ENCODE measurements at regions not wholly inside any gene's neighbourhood (a gene's known extent, or its start where the extent isn't known, plus 50 kb on each side); places are given as distances from the start of the nearest gene placed in this dataset.
"Not testable (repeated sequence)": the region's sequence is repeated elsewhere in the genome, so short reads cannot be mapped to it uniquely, and the experiment has no call there.

DNA sequence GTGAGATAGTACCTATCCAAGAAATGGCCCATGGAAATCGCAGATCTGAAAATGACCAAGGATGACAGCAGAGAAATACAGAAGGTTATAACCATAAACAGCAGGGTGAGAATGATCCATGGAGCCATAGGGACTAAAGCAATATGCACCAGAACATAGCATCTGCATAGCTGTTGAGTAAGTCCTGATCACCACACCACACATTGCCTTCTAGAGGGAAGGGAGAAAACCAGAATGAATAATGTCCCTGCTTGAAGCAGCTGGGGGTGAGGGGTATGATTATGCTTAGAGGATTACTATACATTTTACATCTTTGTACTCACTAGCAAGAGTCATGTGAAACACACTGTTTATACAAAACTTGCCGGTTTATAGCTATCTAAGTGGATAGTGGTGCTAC is 350.4 kb downstream of the MBD2 start:
- in situ Hi-C loops (cut with HindIII; ENCODE audit: low pct_unique_long_range_greater_than_20kb, low sequenced_read_pairs), result no loop called here
- no peak for DNase-seq (ENCODE audit: low read depth, low spot score)

- in situ Hi-C loops (cut with HindIII; ENCODE audit: low pct_unique_long_range_greater_than_20kb, low sequenced_read_pairs), result no loop called here
- DNase-seq (ENCODE audit: low read depth, low spot score), result no peak
Measured at GRCh38 chr18:53864770-53865169, 359.7 kb downstream of the MBD2 start.

- DNase-seq (ENCODE audit: low read depth, low spot score), result no peak
- in situ Hi-C loops (cut with HindIII; ENCODE audit: low pct_unique_long_range_greater_than_20kb, low sequenced_read_pairs), result no loop called here
Measured at GRCh38 chr18:53862921-53863320, 361.5 kb downstream of the MBD2 start.

GRCh38 chr18:53861185-53861584 is 363.3 kb downstream of the MBD2 start:
- no peak for DNase-seq (ENCODE audit: low read depth, low spot score)
- in situ Hi-C loops (cut with HindIII; ENCODE audit: low pct_unique_long_range_greater_than_20kb, low sequenced_read_pairs), result no loop called here

DNA sequence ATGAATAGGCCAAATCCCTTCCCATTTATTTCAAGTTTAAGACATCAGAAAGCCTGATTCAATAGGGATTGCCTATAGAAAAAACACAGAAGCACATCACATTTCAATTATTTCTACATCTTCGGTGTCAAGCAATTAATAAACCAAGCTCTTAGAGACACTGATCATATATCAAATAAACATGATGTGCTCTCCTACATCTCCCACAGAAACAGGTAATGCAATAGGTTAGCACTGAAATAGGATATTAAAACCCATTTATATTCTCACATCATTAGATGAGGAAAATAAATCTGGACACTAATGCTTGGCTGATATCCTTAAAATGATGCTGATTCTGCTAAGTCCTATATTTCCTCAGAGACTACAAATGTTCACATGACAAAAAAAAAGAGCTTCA is 364.7 kb downstream of the MBD2 start:
- in situ Hi-C loops (cut with HindIII; ENCODE audit: low pct_unique_long_range_greater_than_20kb, low sequenced_read_pairs), result no loop called here
- DNase-seq (ENCODE audit: low read depth, low spot score), result no peak

GRCh38 chr18:53850902-53851301 is 373.6 kb downstream of the MBD2 start:
- no peak for DNase-seq (ENCODE audit: low read depth, low spot score)
- in situ Hi-C loops (cut with HindIII; ENCODE audit: low pct_unique_long_range_greater_than_20kb, low sequenced_read_pairs), result no loop called here

DNA sequence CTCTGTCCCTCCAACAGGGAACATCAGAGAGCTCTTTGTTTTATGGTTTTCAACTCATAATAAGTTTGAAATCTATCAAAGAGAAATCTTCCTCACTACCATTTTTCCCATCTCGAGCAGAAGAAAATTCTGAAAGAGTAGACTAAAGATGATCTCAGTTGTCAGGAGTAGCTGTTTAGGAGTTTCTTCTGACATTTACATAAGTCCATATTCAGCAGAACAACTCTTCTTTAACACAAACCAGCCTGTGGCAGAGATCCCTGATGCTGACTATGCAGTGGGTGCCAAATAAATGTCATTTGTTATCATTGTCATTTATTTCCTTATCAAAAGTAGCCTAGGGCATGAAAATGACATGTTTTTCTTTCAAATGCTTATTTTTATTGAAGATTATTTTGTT is 380.7 kb downstream of the MBD2 start:
- DNase-seq (ENCODE audit: low read depth, low spot score), result no peak
- in situ Hi-C loops (cut with HindIII; ENCODE audit: low pct_unique_long_range_greater_than_20kb, low sequenced_read_pairs), result no loop called here

- in situ Hi-C loops (cut with HindIII; ENCODE audit: low pct_unique_long_range_greater_than_20kb, low sequenced_read_pairs), result no loop called here
- DNase-seq (ENCODE audit: low read depth, low spot score), result no peak
Measured at GRCh38 chr18:53843113-53843760, 381.2 kb downstream of the MBD2 start.

GRCh38 chr18:53838746-53839145 is 385.7 kb downstream of the MBD2 start:
- DNase-seq (ENCODE audit: low read depth, low spot score), result no peak
- in situ Hi-C loops (cut with HindIII; ENCODE audit: low pct_unique_long_range_greater_than_20kb, low sequenced_read_pairs), result no loop called here

- in situ Hi-C loops (cut with HindIII; ENCODE audit: low pct_unique_long_range_greater_than_20kb, low sequenced_read_pairs); DNase-seq (ENCODE audit: low read depth, low spot score): not testable (repeated sequence)
Measured at GRCh38 chr18:53821141-53821540, 403.3 kb downstream of the MBD2 start.

DNA sequence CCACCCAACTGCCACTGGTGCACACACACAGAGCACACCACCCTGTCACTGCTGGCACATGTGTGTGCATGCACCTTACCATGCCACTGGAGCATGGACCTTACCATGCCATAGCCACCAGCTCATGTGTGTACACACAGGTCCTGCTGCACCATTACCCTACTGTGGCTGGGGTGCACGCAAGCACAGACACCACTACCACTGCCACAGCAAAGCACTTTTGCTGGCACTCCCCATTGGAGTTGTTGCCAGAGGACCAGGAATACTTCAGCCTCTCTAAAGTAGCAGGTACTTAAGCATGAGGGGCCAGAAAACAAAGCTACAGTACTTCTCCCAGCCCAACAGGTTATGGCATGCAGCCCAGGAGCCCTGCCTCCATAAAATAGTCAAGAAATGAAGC is 404.8 kb downstream of the MBD2 start:
- no peak for DNase-seq (ENCODE audit: low read depth, low spot score)
- in situ Hi-C loops (cut with HindIII; ENCODE audit: low pct_unique_long_range_greater_than_20kb, low sequenced_read_pairs), result no loop called here

GRCh38 chr18:53819174-53819573 is 405.3 kb downstream of the MBD2 start:
- no peak for DNase-seq (ENCODE audit: low read depth, low spot score)
- in situ Hi-C loops (cut with HindIII; ENCODE audit: low pct_unique_long_range_greater_than_20kb, low sequenced_read_pairs), result no loop called here

DNA sequence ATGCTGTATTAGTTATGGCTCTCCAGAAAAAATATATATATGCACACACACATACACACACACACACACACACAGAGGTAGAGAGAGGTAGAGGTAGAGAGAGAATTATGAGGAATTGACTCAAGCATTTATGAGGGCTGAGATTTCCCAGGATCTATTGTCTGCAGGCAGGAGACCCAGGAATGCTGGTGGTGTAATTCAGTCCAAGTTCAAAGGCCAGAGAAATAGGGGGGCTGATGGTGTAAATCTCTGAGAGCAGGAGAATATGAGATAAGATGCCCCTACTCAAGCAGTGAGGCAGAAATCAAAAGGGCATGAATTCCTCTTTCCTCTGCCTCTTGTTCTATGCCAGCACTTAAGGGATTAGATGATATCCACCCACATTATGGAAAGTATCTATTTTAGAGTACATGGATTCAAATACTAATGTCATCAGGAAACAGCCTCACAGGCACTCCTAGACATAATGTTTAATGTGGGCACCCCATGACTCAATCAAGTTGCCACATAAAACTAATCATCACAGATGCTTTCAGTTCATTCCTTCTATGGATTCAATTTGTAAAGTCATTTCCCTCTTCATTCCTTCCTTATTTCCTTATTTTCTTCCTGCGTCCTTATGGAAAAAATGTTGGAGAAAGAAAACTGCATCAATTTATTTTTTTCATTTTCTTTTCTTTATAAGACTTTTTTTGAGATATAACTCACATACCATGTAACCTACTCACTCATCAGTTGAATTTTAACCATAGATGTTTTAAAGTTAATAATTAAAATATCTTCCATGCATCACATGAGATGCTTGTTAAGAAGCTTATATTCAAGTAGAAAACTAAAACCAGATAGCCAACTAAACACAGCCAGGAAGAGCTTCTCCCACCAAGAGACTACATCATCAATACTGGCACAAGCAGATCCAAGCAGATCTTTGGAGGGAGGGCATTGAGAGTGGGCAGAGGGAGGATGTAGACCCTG is 406.2 kb downstream of the MBD2 start:
- no peak for DNase-seq (ENCODE audit: low read depth, low spot score)
- in situ Hi-C loops (cut with HindIII; ENCODE audit: low pct_unique_long_range_greater_than_20kb, low sequenced_read_pairs), result no loop called here

DNA sequence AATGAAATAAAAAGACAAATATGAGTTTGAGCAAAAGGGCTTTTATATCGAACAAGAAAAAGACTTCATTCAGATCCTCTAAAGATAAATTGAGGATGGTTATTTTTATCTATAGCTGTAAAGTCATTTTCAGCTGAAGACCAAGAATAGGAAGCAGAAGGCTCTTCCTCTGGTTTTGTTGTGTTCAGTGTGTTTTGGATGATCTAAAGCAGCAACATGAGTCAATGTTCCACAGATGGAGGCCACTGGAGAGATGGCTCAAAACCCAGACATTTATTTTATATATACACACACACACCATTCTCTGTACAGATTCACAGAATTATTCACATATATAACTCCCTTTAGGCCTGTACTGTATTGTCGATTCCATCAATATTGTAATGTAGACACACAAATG is 424.3 kb downstream of the MBD2 start:
- no peak for DNase-seq (ENCODE audit: low read depth, low spot score)
- in situ Hi-C loops (cut with HindIII; ENCODE audit: low pct_unique_long_range_greater_than_20kb, low sequenced_read_pairs), result no loop called here

DNA sequence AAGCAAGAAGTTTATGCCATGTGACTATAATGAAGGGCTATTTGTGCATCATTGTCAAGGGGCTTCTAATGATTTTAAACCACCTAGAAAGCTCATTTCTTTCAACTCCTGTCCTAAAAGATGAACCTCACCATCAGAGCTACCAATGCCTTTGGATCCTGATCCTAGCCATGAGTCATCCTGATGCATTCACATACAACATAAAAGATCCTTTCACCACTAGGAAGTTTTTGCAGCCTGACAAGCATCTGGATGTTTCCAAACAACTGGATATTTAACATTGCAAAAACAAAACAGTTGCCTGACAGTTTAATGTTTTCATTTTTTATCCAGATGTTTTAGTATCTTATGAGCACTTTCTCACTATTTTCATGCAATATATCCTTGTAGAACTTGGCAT is 425.3 kb downstream of the MBD2 start:
- DNase-seq (ENCODE audit: low read depth, low spot score), result peak; percentile 16
- in situ Hi-C loops (cut with HindIII; ENCODE audit: low pct_unique_long_range_greater_than_20kb, low sequenced_read_pairs), result no loop called here

GRCh38 chr18:53798516-53798915 is 426.0 kb downstream of the MBD2 start:
- in situ Hi-C loops (cut with HindIII; ENCODE audit: low pct_unique_long_range_greater_than_20kb, low sequenced_read_pairs), result no loop called here
- no peak for DNase-seq (ENCODE audit: low read depth, low spot score)

GRCh38 chr18:53797998-53798495 is 426.4 kb downstream of the MBD2 start:
- no peak for DNase-seq (ENCODE audit: low read depth, low spot score)
- in situ Hi-C loops (cut with HindIII; ENCODE audit: low pct_unique_long_range_greater_than_20kb, low sequenced_read_pairs), result no loop called here

- peak; percentile 37 for DNase-seq (ENCODE audit: low read depth, low spot score)
- in situ Hi-C loops (cut with HindIII; ENCODE audit: low pct_unique_long_range_greater_than_20kb, low sequenced_read_pairs), result no loop called here
Measured at GRCh38 chr18:53796040-53796729, 428.3 kb downstream of the MBD2 start.
